ENCODE measurements at regions not wholly inside any gene's neighbourhood (a gene's known extent, or its start where the extent isn't known, plus 50 kb on each side); places are given as distances from the start of the nearest gene placed in this dataset.

DNA sequence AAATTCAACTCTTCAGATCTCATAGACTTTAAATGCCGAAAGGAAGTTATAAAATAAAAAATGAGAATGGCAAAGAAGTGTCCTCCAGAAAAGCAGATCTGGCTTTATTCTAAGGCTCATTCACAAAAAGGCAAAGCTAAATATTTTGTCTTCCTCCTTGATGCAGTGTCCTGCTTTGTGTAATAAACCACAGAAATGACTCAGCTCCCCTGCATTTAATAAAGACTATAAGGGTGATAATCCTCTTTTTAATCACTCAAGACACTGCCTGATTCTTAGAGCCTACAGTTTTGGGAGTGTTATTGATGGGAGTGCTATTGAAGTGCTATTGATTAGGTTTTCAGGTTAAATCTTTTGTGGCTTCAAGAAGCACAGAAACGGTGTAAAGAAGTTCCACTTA is 482.0 kb downstream of the PCDH20 start:
- H3K36me3 ChIP-seq (ENCODE audit: control insufficient read depth in 2 of 2, insufficient read depth in 2 of 2, low read length in 1 of 2), result no peaks in the 10 kb centered on the region
- H3K9me3 ChIP-seq (ENCODE audit: control insufficient read depth in 2 of 2, insufficient read depth in 1 of 2, low read depth in 1 of 2, low read length in 1 of 2), result no peaks in the 10 kb centered on the region
- 62 to 68% methylated on average over 2 of the region's 2 CpGs for WGBS, 2 donors
- no peak overlapping the region for H3K4me3 ChIP-seq (ENCODE audit: low read depth in 1 of 2, low read length in 2 of 2)
- H3K27me3 ChIP-seq (ENCODE audit: control insufficient read depth in 1 of 2, insufficient read depth in 2 of 2, low read length in 2 of 2), result no peaks in the 10 kb centered on the region
- H3K27ac ChIP-seq (ENCODE audit: low read depth in 2 of 2, low read length in 1 of 2), result no peak overlapping the region
- H3K4me1 ChIP-seq (ENCODE audit: control insufficient read depth in 2 of 2, insufficient read depth in 2 of 2, low read length in 1 of 2), result no peaks in the 10 kb centered on the region

DNA sequence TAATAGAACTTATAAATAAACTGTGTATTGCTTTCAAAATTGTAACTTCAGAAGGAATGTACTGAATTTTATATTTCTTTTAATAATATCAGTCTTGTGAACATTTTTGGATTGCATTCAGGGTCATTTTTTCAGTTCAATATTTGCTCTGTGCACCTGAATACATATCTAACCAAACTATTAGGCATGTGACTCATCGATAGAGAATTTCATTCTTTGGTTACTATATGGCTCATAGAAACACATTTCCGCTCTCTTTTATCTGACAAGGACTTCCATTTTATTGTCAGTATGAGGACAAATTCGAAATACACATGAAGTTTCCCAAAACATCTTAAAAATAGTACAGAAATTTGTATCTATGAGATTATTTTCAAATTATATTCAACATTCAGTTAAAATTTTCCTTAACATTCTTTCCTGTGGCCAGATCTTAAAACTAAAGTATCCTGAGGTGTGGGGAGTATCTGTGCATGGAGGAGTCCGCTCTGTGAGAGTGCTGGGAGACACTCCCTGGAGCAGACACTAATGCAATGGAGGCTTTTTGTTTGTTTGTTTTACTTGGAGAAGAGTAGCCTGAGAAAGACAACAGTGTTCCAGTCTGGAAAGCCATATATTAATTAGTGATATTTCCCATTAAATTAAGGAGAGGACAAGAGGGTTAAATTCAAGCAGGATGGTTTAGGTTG is 483.6 kb downstream of the PCDH20 start:
- H3K36me3 ChIP-seq (ENCODE audit: control insufficient read depth in 2 of 2, insufficient read depth in 2 of 2, low read length in 1 of 2), result no peaks in the 10 kb centered on the region
- no peak overlapping the region for H3K4me3 ChIP-seq (ENCODE audit: low read depth in 1 of 2, low read length in 2 of 2)
- no peaks in the 10 kb centered on the region for H3K9me3 ChIP-seq (ENCODE audit: control insufficient read depth in 2 of 2, insufficient read depth in 1 of 2, low read depth in 1 of 2, low read length in 1 of 2)
- WGBS, 2 donors, result 33 to 51% methylated on average over 4 of the region's 4 CpGs
- H3K27ac ChIP-seq (ENCODE audit: low read depth in 2 of 2, low read length in 1 of 2), result no peak overlapping the region
- no peaks in the 10 kb centered on the region for H3K4me1 ChIP-seq (ENCODE audit: control insufficient read depth in 2 of 2, insufficient read depth in 2 of 2, low read length in 1 of 2)
- H3K27me3 ChIP-seq (ENCODE audit: control insufficient read depth in 1 of 2, insufficient read depth in 2 of 2, low read length in 2 of 2), result no peaks in the 10 kb centered on the region

DNA sequence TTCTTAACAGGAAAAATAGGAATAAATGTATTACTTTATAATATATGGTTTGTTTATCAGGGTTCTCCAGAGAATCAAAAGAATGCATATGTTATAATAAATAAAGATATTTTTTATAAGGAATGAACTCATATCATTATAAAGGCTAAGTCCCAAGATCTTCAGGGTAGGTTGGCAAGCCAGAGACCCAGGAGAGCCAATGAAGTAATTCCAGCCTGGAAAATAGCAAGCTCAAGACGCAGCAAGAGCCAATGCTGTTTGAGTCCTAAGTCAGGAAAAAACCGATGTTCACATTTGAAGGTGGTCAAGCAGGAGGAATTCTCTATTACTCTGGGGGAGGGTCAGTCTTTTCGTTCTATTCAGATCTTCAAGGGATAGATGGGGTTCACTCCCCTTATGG is 490.0 kb downstream of the PCDH20 start:
- Histone ChIP-seq H3K27ac (ENCODE audit: low read depth in 2 of 2, low read length in 1 of 2) (no peak overlapping the region), H3K36me3 (ENCODE audit: control insufficient read depth in 2 of 2, insufficient read depth in 2 of 2, low read length in 1 of 2) (no peaks in the 10 kb centered on the region), H3K9me3 (ENCODE audit: control insufficient read depth in 2 of 2, insufficient read depth in 1 of 2, low read depth in 1 of 2, low read length in 1 of 2) (no peaks in the 10 kb centered on the region), H3K4me3 (ENCODE audit: low read depth in 1 of 2, low read length in 2 of 2) (no peak overlapping the region), H3K27me3 (ENCODE audit: control insufficient read depth in 1 of 2, insufficient read depth in 2 of 2, low read length in 2 of 2) (no peaks in the 10 kb centered on the region), H3K4me1 (ENCODE audit: control insufficient read depth in 2 of 2, insufficient read depth in 2 of 2, low read length in 1 of 2) (no peaks in the 10 kb centered on the region)
- 75 to 81% methylated on average over 3 of the region's 3 CpGs for WGBS, 2 donors

DNA sequence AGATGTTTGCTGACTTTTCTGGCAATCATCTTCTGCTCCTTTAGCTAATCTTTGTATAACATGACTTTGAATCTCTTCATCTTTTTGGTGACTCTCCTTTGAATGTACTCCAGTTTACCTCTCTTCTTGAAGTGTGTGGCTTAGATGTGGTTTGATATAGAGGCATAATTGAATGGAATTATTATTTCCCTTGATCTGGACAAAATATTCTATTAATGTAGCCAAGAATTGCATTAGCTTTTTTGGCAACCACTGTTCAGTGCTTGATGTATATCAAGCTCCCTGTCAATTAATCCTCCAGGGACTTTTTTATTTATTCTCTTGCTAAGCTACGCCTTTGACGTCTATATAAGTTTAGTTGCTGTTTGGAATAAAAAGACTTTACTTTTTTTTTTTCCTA is 490.8 kb downstream of the PCDH20 start:
- no peaks in the 10 kb centered on the region for H3K4me1 ChIP-seq (ENCODE audit: control insufficient read depth in 2 of 2, insufficient read depth in 2 of 2, low read length in 1 of 2)
- H3K36me3 ChIP-seq (ENCODE audit: control insufficient read depth in 2 of 2, insufficient read depth in 2 of 2, low read length in 1 of 2), result no peaks in the 10 kb centered on the region
- no peak overlapping the region for H3K27ac ChIP-seq (ENCODE audit: low read depth in 2 of 2, low read length in 1 of 2)
- 51 to 55% methylated on average over 2 of the region's 2 CpGs for WGBS, 2 donors
- no peaks in the 10 kb centered on the region for H3K9me3 ChIP-seq (ENCODE audit: control insufficient read depth in 2 of 2, insufficient read depth in 1 of 2, low read depth in 1 of 2, low read length in 1 of 2)
- no peaks in the 10 kb centered on the region for H3K27me3 ChIP-seq (ENCODE audit: control insufficient read depth in 1 of 2, insufficient read depth in 2 of 2, low read length in 2 of 2)
- H3K4me3 ChIP-seq (ENCODE audit: low read depth in 1 of 2, low read length in 2 of 2), result no peak overlapping the region

DNA sequence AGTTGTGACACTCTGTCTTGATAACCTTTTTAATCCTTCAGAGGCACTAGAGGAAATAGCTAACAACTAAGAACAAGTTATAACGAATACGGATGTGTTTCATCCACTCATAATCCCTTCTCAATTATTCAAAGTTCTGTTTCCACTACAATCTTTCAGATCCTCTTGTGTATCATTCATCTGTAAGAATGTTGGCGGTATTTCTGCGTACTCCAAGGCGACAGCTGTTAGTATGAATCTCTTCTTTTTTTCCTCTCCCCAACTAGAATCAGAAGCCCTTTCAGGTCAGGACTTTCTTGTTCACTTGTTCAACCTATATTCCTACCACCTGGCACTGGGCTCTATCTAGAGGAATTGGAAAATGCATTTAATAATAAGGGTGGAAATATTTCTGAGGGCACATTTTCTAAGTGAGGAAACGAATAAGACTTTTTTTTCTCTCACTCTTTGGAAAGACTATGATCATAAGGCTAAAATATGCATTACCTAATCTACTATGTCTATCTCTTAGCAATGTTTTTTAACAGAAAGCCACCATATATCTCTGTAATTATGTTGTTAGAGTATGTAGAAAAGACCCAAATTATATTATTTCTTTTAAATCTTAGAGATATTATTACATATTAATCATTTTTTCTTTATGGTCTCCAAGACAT is 492.9 kb downstream of the PCDH20 start:
- Histone ChIP-seq H3K4me1 (ENCODE audit: control insufficient read depth in 2 of 2, insufficient read depth in 2 of 2, low read length in 1 of 2) (peaks cover 0 to 3% of the 10 kb centered on the region in 2 donors), H3K27me3 (ENCODE audit: control insufficient read depth in 1 of 2, insufficient read depth in 2 of 2, low read length in 2 of 2) (no peaks in the 10 kb centered on the region), H3K36me3 (ENCODE audit: control insufficient read depth in 2 of 2, insufficient read depth in 2 of 2, low read length in 1 of 2) (no peaks in the 10 kb centered on the region), H3K27ac (ENCODE audit: low read depth in 2 of 2, low read length in 1 of 2) (no peak overlapping the region), H3K9me3 (ENCODE audit: control insufficient read depth in 2 of 2, insufficient read depth in 1 of 2, low read depth in 1 of 2, low read length in 1 of 2) (no peaks in the 10 kb centered on the region), H3K4me3 (ENCODE audit: low read depth in 1 of 2, low read length in 2 of 2) (no peak overlapping the region)
- WGBS, 2 donors, result 26 to 30% methylated on average over 6 of the region's 6 CpGs

DNA sequence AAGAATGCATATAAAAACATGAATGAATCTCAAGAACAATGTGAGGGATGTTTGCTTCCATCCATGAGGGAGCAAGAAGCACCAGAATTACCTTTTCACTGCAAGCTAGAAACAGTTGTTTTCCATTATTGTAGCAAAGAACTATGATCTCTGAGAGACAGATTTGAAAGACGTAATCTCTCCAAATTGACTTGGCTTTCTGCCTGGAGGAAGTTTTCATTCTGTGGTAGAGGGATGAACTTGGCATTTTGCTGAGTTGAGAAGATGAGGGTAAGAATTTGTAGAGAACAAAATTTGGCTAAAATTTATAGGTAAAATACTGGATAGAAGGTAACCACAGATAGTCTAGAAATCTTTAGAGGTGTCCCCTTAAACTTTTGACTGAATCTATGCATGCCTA is 496.8 kb downstream of the TDRD3 start:
- H3K4me3 ChIP-seq (ENCODE audit: low read depth in 1 of 2, low read length in 2 of 2), result no peak overlapping the region
- H3K27ac ChIP-seq (ENCODE audit: low read depth in 2 of 2, low read length in 1 of 2), result no peak overlapping the region
- H3K27me3 ChIP-seq (ENCODE audit: control insufficient read depth in 1 of 2, insufficient read depth in 2 of 2, low read length in 2 of 2), result no peaks in the 10 kb centered on the region
- H3K4me1 ChIP-seq (ENCODE audit: control insufficient read depth in 2 of 2, insufficient read depth in 2 of 2, low read length in 1 of 2), result no peaks in the 10 kb centered on the region
- 31 to 48% methylated on average over 1 of the region's 1 CpG for WGBS, 2 donors
- H3K36me3 ChIP-seq (ENCODE audit: control insufficient read depth in 2 of 2, insufficient read depth in 2 of 2, low read length in 1 of 2), result no peaks in the 10 kb centered on the region
- H3K9me3 ChIP-seq (ENCODE audit: control insufficient read depth in 2 of 2, insufficient read depth in 1 of 2, low read depth in 1 of 2, low read length in 1 of 2), result no peaks in the 10 kb centered on the region

DNA sequence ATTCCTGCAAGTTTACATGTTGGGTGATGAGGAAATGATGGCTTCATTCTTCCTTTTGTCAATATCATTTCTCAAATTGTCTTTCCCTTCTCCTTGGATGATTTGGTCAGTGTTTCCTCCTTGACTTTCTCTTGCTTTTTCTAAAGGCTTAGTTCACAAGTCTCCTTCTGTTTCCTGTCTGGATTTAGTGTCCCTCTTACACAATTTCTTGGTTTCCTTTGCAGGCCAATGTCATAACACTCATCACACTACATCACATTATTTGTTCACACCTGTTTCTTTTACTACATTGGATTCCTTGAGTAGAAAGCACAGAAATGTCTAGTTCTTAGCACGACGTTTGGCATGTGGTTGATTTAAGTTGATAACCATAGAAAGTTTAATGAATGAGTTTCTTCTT is 490.7 kb downstream of the TDRD3 start:
- no peaks in the 10 kb centered on the region for H3K4me1 ChIP-seq (ENCODE audit: control insufficient read depth in 2 of 2, insufficient read depth in 2 of 2, low read length in 1 of 2)
- 86 to 91% methylated on average over 2 of the region's 2 CpGs for WGBS, 2 donors
- no peak overlapping the region for H3K4me3 ChIP-seq (ENCODE audit: low read depth in 1 of 2, low read length in 2 of 2)
- H3K9me3 ChIP-seq (ENCODE audit: control insufficient read depth in 2 of 2, insufficient read depth in 1 of 2, low read depth in 1 of 2, low read length in 1 of 2), result no peaks in the 10 kb centered on the region
- H3K36me3 ChIP-seq (ENCODE audit: control insufficient read depth in 2 of 2, insufficient read depth in 2 of 2, low read length in 1 of 2), result no peaks in the 10 kb centered on the region
- no peaks in the 10 kb centered on the region for H3K27me3 ChIP-seq (ENCODE audit: control insufficient read depth in 1 of 2, insufficient read depth in 2 of 2, low read length in 2 of 2)
- no peak overlapping the region for H3K27ac ChIP-seq (ENCODE audit: low read depth in 2 of 2, low read length in 1 of 2)

DNA sequence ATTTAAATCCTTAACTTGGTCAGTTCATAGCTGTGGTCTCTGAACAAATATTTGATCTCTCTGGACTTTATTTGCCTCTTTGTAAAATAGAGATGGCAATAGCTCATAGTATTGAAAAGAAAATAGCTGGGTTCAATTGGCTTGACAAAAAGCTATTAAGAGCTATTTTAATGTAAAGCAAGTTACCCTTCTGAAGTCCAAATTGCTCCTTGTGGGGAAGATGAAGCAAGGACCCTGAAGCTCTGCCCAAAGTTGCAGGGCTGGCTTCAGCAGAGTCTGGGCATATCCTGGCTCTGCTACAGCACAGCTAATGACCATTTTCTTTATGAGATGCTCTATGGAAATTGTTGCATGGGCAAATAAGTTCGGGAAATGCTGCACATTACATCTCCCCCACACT is 484.5 kb downstream of the TDRD3 start:
- Histone ChIP-seq H3K9me3 (ENCODE audit: control insufficient read depth in 2 of 2, insufficient read depth in 1 of 2, low read depth in 1 of 2, low read length in 1 of 2) (no peaks in the 10 kb centered on the region), H3K27me3 (ENCODE audit: control insufficient read depth in 1 of 2, insufficient read depth in 2 of 2, low read length in 2 of 2) (no peaks in the 10 kb centered on the region), H3K4me1 (ENCODE audit: control insufficient read depth in 2 of 2, insufficient read depth in 2 of 2, low read length in 1 of 2) (no peaks in the 10 kb centered on the region), H3K4me3 (ENCODE audit: low read depth in 1 of 2, low read length in 2 of 2) (no peak overlapping the region), H3K27ac (ENCODE audit: low read depth in 2 of 2, low read length in 1 of 2) (no peak overlapping the region), H3K36me3 (ENCODE audit: control insufficient read depth in 2 of 2, insufficient read depth in 2 of 2, low read length in 1 of 2) (no peaks in the 10 kb centered on the region)
- 42 to 68% methylated on average over 1 of the region's 1 CpG for WGBS, 2 donors

DNA sequence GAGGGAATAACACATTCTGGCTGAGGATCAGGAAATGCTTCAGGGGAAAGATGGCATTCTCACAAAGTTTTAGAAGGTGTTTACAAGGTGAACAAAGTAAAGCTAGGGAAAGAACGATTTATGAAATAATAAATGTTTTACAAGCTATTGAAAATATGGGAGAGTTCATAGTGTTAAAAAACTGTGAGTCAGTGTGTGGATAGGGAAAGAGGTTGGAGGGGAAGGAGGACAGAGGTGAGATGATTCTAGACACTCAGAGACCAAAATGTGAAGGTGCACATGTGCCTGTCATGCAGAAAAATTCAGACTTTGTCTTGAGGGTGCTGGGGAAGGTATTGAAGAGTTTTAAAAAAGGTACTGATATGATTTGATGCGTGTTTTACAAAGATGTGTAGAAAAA is 476.1 kb downstream of the TDRD3 start:
- Histone ChIP-seq H3K27me3 (ENCODE audit: control insufficient read depth in 1 of 2, insufficient read depth in 2 of 2, low read length in 2 of 2) (no peaks in the 10 kb centered on the region), H3K4me3 (ENCODE audit: low read depth in 1 of 2, low read length in 2 of 2) (no peak overlapping the region), H3K9me3 (ENCODE audit: control insufficient read depth in 2 of 2, insufficient read depth in 1 of 2, low read depth in 1 of 2, low read length in 1 of 2) (peaks cover 0 to 9% of the 10 kb centered on the region in 2 donors), H3K36me3 (ENCODE audit: control insufficient read depth in 2 of 2, insufficient read depth in 2 of 2, low read length in 1 of 2) (no peaks in the 10 kb centered on the region), H3K4me1 (ENCODE audit: control insufficient read depth in 2 of 2, insufficient read depth in 2 of 2, low read length in 1 of 2) (peaks cover 0 to 3% of the 10 kb centered on the region in 2 donors), H3K27ac (ENCODE audit: low read depth in 2 of 2, low read length in 1 of 2) (no peak overlapping the region)
- WGBS, 2 donors, result 64 to 66% methylated on average over 2 of the region's 2 CpGs
